ENCODE measurements at regions not wholly inside any gene's neighbourhood (a gene's known extent, or its start where the extent isn't known, plus 50 kb on each side); places are given as distances from the start of the nearest gene placed in this dataset.

DNA sequence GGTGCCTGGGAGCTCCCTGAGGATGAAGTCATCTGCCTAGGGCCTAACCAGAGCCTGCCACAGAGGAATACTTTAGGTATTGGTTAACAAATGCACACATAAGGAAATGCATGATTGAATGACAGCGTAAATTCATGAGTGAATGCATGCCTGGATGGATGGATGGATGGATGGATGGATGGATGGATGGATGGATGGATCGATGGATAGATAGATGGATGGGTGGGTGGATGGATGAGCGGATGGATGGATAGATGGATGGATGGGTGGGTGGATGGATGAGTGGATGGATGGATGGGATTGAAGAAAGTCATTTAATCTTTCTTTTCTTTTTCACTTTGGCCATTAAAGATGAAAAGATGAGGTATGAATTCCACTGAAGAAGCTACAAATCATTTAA is 111.9 kb upstream of the SIRPG start:
- TF ChIP-seq POLR2A (IDR thresholded peaks at IDR 0.05): no peak
- TF ChIP-seq, protein P1, sequence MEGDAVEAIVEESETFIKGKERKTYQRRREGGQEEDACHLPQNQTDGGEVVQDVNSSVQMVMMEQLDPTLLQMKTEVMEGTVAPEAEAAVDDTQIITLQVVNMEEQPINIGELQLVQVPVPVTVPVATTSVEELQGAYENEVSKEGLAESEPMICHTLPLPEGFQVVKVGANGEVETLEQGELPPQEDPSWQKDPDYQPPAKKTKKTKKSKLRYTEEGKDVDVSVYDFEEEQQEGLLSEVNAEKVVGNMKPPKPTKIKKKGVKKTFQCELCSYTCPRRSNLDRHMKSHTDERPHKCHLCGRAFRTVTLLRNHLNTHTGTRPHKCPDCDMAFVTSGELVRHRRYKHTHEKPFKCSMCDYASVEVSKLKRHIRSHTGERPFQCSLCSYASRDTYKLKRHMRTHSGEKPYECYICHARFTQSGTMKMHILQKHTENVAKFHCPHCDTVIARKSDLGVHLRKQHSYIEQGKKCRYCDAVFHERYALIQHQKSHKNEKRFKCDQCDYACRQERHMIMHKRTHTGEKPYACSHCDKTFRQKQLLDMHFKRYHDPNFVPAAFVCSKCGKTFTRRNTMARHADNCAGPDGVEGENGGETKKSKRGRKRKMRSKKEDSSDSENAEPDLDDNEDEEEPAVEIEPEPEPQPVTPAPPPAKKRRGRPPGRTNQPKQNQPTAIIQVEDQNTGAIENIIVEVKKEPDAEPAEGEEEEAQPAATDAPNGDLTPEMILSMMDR (IDR thresholded peaks at IDR 0.05 in 4 of 5, conservative IDR thresholded peaks at IDR 0.05 in 1 of 5): no peak

Measured in gastrocnemius medialis (tissue), 4 donors.